Spinal cord (tissue), 9 donors: ENCODE measurements at regions not wholly inside any gene's neighbourhood (a gene's known extent, or its start where the extent isn't known, plus 50 kb on each side); places are given as distances from the start of the nearest gene placed in this dataset.
A peak's percentile ranks its signal among the peaks of the same experiment; 100 is the strongest.

ENCODE experiments used
- DNase-seq, 6 donors: peaks; one replicate each; pipeline versions ENCODE4 v3.0.0 to v3.0.0-alpha.2; 2013 to 2015; ENCODE audit warnings: low spot score in 6 of 6, low read depth in 4 of 6
- H3K27ac ChIP-seq: one replicate; pipeline ENCODE4 v1.5.1; 2013; ENCODE audit warnings: low read depth, low read length, control low read depth
- H3K27me3 ChIP-seq: one replicate; pipeline ENCODE4 v1.6.1; 2013; ENCODE audit warnings: low read length; ENCODE audit not compliant: control insufficient read depth, insufficient read depth
- H3K36me3 ChIP-seq: one replicate; pipeline ENCODE4 v1.6.1; 2013; ENCODE audit warnings: low read length; ENCODE audit not compliant: control insufficient read depth, insufficient read depth
- H3K4me1 ChIP-seq: one replicate; pipeline ENCODE4 v1.6.1; 2013; ENCODE audit warnings: low read length; ENCODE audit not compliant: control insufficient read depth, insufficient read depth
- H3K4me3 ChIP-seq: one replicate; pipeline ENCODE4 v1.5.1; 2013; ENCODE audit warnings: low read depth, low read length, control low read depth
- H3K9me3 ChIP-seq: one replicate; pipeline ENCODE4 v1.6.1; 2013; ENCODE audit warnings: low read length; ENCODE audit not compliant: control insufficient read depth, insufficient read depth
- WGBS: methylation state at CpG from one replicate; pipeline ENCODE4 v1.1.5; 2013; ENCODE audit warnings: missing lambda C conversion rate; ENCODE audit not compliant: insufficient coverage; 5-methylcytosine and 5-hydroxymethylcytosine counted together
- donor health status: healthy.

DNA sequence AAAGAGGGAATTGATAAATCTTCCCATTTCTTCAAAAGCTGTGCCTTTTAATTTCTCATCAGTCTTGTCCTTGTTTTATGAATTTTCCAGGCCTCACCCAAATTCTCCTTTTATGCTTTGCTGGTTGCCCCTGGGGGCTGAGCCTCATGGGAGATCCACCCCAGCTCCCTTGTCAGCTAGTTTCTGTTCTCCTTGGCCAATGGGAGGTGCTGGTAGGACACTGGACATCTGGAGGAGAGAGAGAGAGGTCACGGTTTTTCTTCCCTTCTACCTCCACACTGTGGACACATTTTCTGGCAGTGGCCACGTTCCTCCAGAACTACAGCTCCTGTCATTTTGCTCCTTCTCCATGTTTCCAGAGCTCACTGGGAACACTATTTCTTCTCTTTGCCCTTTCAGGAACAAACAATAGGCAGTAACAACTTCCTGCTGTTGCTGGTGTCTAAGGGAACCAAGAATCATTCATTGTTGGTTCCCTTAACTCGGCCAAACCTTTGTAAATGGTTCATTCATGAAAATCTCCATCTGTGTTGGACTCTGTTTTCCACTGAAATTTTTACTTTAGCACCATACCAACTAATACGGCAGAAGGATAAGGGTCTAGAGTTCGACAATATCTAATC is 334.5 kb downstream of the GPAT3 start:
- WGBS: 35% methylated on average over 3 of the region's 5 CpGs
- no peak overlapping the region for H3K27ac ChIP-seq
- DNase-seq: no peak
- no peaks in the 10 kb centered on the region for H3K4me1 ChIP-seq
- no peaks in the 10 kb centered on the region for H3K9me3 ChIP-seq
- H3K36me3 ChIP-seq: no peaks in the 10 kb centered on the region
- no peaks in the 10 kb centered on the region for H3K27me3 ChIP-seq
- H3K4me3 ChIP-seq: no peak overlapping the region

GRCh38 chr4:83866834-83867621 is 331.1 kb downstream of the GPAT3 start:
- Histone ChIP-seq H3K9me3 (peaks cover 1% of the 10 kb centered on the region), H3K27ac (no peak overlapping the region), H3K4me3 (no peak overlapping the region), H3K36me3 (no peaks in the 10 kb centered on the region), H3K4me1 (no peaks in the 10 kb centered on the region), H3K27me3 (no peaks in the 10 kb centered on the region)
- 60% methylated on average over 2 of the region's 4 CpGs for WGBS
- DNase-seq: peak in 1 of 6 donors; percentile 24

GRCh38 chr4:83865417-83866150 is 329.7 kb downstream of the GPAT3 start:
- DNase-seq: no peak
- no peaks in the 10 kb centered on the region for H3K4me1 ChIP-seq
- H3K36me3 ChIP-seq: no peaks in the 10 kb centered on the region
- H3K9me3 ChIP-seq: peaks cover 1% of the 10 kb centered on the region
- no peak overlapping the region for H3K4me3 ChIP-seq
- H3K27me3 ChIP-seq: no peaks in the 10 kb centered on the region
- WGBS: 60% methylated on average over 2 of the region's 6 CpGs
- H3K27ac ChIP-seq: no peak overlapping the region

GRCh38 chr4:83864097-83864817 is 328.3 kb downstream of the GPAT3 start:
- H3K27me3 ChIP-seq: no peaks in the 10 kb centered on the region
- H3K4me1 ChIP-seq: no peaks in the 10 kb centered on the region
- H3K27ac ChIP-seq: no peak overlapping the region
- DNase-seq: no peak
- 79% methylated on average over 2 of the region's 4 CpGs for WGBS
- peaks cover 1% of the 10 kb centered on the region for H3K9me3 ChIP-seq
- H3K36me3 ChIP-seq: no peaks in the 10 kb centered on the region
- no peak overlapping the region for H3K4me3 ChIP-seq

DNA sequence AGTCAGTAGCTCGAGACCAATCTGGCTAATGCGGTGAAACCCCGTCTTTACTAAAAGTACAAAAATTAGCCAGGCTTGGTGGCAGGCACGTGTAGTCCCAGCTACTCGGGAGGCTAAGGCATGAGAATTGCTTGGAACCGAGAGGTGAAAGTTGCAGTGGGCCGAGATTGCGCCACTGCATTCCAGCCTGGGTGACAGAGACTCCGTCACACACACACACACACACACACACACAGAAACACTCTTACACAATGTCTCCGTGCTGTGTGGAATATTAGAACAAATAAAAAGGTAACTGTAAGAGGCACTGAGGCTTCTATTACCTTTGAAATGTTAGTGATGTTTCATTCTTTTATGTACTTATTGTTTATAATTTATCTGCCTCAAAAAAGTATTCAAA is 326.6 kb downstream of the GPAT3 start:
- no peaks in the 10 kb centered on the region for H3K4me1 ChIP-seq
- no peak overlapping the region for H3K4me3 ChIP-seq
- H3K27me3 ChIP-seq: no peaks in the 10 kb centered on the region
- H3K9me3 ChIP-seq: peaks cover 1% of the 10 kb centered on the region
- 93% methylated on average over 6 of the region's 10 CpGs for WGBS
- no peak for DNase-seq
- H3K27ac ChIP-seq: no peak overlapping the region
- H3K36me3 ChIP-seq: no peaks in the 10 kb centered on the region

GRCh38 chr4:83860200-83860599 is 324.3 kb downstream of the GPAT3 start:
- DNase-seq: no peak
- Histone ChIP-seq H3K27me3 (no peaks in the 10 kb centered on the region), H3K4me3 (no peak overlapping the region), H3K9me3 (peaks cover 1% of the 10 kb centered on the region), H3K36me3 (no peaks in the 10 kb centered on the region), H3K27ac (no peak overlapping the region), H3K4me1 (no peaks in the 10 kb centered on the region)
- WGBS: 67% methylated on average over 1 of the region's 2 CpGs

GRCh38 chr4:83858131-83858530 is 322.2 kb downstream of the GPAT3 start:
- H3K4me1 ChIP-seq: no peaks in the 10 kb centered on the region
- H3K36me3 ChIP-seq: no peaks in the 10 kb centered on the region
- 72% methylated on average over 3 of the region's 5 CpGs for WGBS
- no peak for DNase-seq
- no peak overlapping the region for H3K27ac ChIP-seq
- H3K9me3 ChIP-seq: peaks cover 1% of the 10 kb centered on the region
- H3K27me3 ChIP-seq: no peaks in the 10 kb centered on the region
- H3K4me3 ChIP-seq: no peak overlapping the region

- DNase-seq: no peak
- WGBS: 90% methylated on average over 5 of the region's 6 CpGs
- Histone ChIP-seq H3K9me3 (no peaks in the 10 kb centered on the region), H3K27me3 (no peaks in the 10 kb centered on the region), H3K36me3 (no peaks in the 10 kb centered on the region), H3K4me3 (no peak overlapping the region), H3K4me1 (no peaks in the 10 kb centered on the region), H3K27ac (no peak overlapping the region)
Observed at GRCh38 chr4:83855044-83855443, 319.1 kb downstream of the GPAT3 start.

- Histone ChIP-seq H3K27ac (peak overlapping the region; percentile 10), H3K36me3 (no peaks in the 10 kb centered on the region), H3K4me3 (no peak overlapping the region), H3K9me3 (no peaks in the 10 kb centered on the region), H3K4me1 (no peaks in the 10 kb centered on the region), H3K27me3 (no peaks in the 10 kb centered on the region)
- no peak for DNase-seq
- WGBS: no CpG with 5 or more reads among the region's 1 CpG
Observed at GRCh38 chr4:83852085-83852451, 316.2 kb downstream of the GPAT3 start.
